ENCODE measurements at regions not wholly inside any gene's neighbourhood (a gene's known extent, or its start where the extent isn't known, plus 50 kb on each side); places are given as distances from the start of the nearest gene placed in this dataset.

DNA sequence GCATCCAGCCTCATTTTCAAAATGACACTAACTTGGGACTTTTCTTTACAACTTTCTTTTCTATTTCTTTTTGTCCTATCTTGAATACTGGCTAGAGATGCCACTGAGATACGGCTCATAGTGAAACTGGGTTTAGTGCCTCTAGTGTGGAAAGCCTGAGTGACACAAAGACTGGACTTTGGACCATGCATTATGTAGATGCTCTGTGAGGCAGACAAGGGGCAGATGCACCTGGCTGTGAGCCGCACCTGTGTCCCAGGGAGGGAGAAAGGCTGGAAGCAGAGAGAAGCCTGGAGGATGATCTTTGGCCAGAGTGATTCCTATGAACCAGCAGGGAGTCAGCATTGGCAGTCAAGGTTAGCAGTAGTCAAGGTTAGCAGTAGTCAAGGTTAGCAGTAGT is 852.3 kb upstream of the TMEM132C start:
- Mint-ChIP-seq H3K9me3 (peaks cover 19% of the 10 kb centered on the region), H3K4me1 (ENCODE audit: low read depth) (peaks cover 31% of the 10 kb centered on the region), H3K36me3 (ENCODE audit: low read depth) (peaks cover 18% of the 10 kb centered on the region), H3K27me3 (ENCODE audit: insufficient read depth) (no peaks in the 10 kb centered on the region; the same call in none of the 2 replicates), H3K4me3 (no peak overlapping the region), H3K27ac (no peak overlapping the region)
- DNase-seq = no peak
- TF ChIP-seq CTCF (IDR thresholded peaks at IDR 0.05) = no peak

GRCh38 chr12:127416796-127417195 is 850.2 kb upstream of the TMEM132C start:
- H3K9me3 Mint-ChIP-seq = peaks cover 19% of the 10 kb centered on the region
- no peak for TF ChIP-seq CTCF (IDR thresholded peaks at IDR 0.05)
- H3K4me3 Mint-ChIP-seq = no peak overlapping the region
- H3K27ac Mint-ChIP-seq = no peak overlapping the region
- peaks cover 18% of the 10 kb centered on the region for H3K36me3 Mint-ChIP-seq (ENCODE audit: low read depth)
- H3K4me1 Mint-ChIP-seq (ENCODE audit: low read depth) = peaks cover 11% of the 10 kb centered on the region
- peaks cover 7% of the 10 kb centered on the region for H3K27me3 Mint-ChIP-seq (ENCODE audit: insufficient read depth)
- DNase-seq = peak; percentile 22

- Mint-ChIP-seq H3K27me3 (ENCODE audit: insufficient read depth) (peaks cover 7% of the 10 kb centered on the region), H3K27ac (no peak overlapping the region), H3K4me3 (no peak overlapping the region), H3K4me1 (ENCODE audit: low read depth) (peaks cover 8% of the 10 kb centered on the region), H3K36me3 (ENCODE audit: low read depth) (peaks cover 18% of the 10 kb centered on the region), H3K9me3 (peaks cover 19% of the 10 kb centered on the region)
- TF ChIP-seq CTCF (IDR thresholded peaks at IDR 0.05) = no peak
- DNase-seq = no peak
These were observed 847.9 kb upstream of the TMEM132C start for GRCh38 chr12:127419111-127419510.

GRCh38 chr12:127421614-127422013 is 845.4 kb upstream of the TMEM132C start:
- Mint-ChIP-seq H3K36me3 (ENCODE audit: low read depth) (peaks cover 18% of the 10 kb centered on the region), H3K9me3 (peaks cover 23% of the 10 kb centered on the region), H3K4me1 (ENCODE audit: low read depth) (peaks cover 5% of the 10 kb centered on the region), H3K27ac (no peak overlapping the region), H3K27me3 (ENCODE audit: insufficient read depth) (peaks cover 7% of the 10 kb centered on the region), H3K4me3 (no peak overlapping the region)
- DNase-seq = no peak
- TF ChIP-seq CTCF (IDR thresholded peaks at IDR 0.05) = no peak

DNA sequence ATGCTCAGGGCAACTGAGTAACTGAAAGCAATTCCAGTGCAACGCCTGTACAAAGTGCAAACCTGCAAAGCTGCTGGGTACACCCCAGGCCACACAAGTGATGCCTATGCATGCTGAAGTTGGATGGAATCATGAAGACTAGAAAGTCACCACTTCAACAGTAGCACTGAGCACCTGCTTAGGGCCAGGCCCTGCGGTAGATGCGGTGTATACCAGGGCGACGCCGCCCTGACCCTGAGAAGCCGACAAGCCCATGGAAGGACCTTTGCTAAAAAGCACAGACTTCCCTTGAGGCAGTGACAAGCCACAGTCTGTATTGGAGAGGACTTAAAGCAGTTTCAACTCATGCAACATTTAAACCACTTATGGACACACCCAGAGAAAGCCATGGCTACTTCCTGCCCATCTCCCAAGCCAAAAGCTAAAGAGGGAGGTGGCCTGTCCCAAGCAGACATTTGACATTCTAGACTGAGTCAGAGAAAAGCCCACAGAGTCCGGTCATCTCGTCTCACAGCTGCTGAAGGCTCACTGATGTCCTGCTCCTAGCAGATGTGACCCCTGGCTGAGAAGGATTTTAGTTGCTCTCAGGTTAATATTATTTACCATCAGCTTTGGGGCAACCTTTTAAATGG is 843.9 kb upstream of the TMEM132C start:
- H3K27ac Mint-ChIP-seq = no peak overlapping the region

More for the DNA sequence above, 843.9 kb upstream of the TMEM132C start:
- Mint-ChIP-seq H3K27me3 (ENCODE audit: insufficient read depth) (peaks cover 11% of the 10 kb centered on the region), H3K36me3 (ENCODE audit: low read depth) (peaks cover 11% of the 10 kb centered on the region), H3K4me3 (no peak overlapping the region), H3K4me1 (ENCODE audit: low read depth) (no peaks in the 10 kb centered on the region), H3K9me3 (peaks cover 15% of the 10 kb centered on the region)
- DNase-seq = no peak
- no peak for TF ChIP-seq CTCF (IDR thresholded peaks at IDR 0.05)
